ENCODE measurements at regions not wholly inside any gene's neighbourhood (a gene's known extent, or its start where the extent isn't known, plus 50 kb on each side); places are given as distances from the start of the nearest gene placed in this dataset.

GRCh38 chr14:49991491-49991890 is 98.6 kb downstream of the ARF6 start:
- intact Hi-C loops (cut with DNase I), result loop anchor here (10.0 kb wide), 1 partner anchor 117 kb away; no protein-coding TSS in a partner anchor
- Histone ChIP-seq H3K9me3 (no peaks in the 10 kb centered on the region), H3K27ac (no peak overlapping the region), H3K27me3 (no peaks in the 10 kb centered on the region), H3K4me1 (peaks cover 0 to 3% (median 0%) of the 10 kb centered on the region in 3 donors), H3K36me3 (no peaks in the 10 kb centered on the region), H3K4me3 (no peak overlapping the region)
- 85 to 91% methylated on average over 4 of the region's 4 CpGs for WGBS, 2 donors
- no peak for DNase-seq
- no peak for TF ChIP-seq POLR2A (IDR thresholded peaks at IDR 0.05)
- TF ChIP-seq CTCF (IDR thresholded peaks at IDR 0.05), result no peak

- DNase-seq, result no peak
- H3K36me3 ChIP-seq, result no peaks in the 10 kb centered on the region
- H3K9me3 ChIP-seq, result no peaks in the 10 kb centered on the region
- H3K4me1 ChIP-seq, result no peaks in the 10 kb centered on the region
- no peak overlapping the region for H3K27ac ChIP-seq
- H3K27me3 ChIP-seq, result no peaks in the 10 kb centered on the region
- TF ChIP-seq CTCF (IDR thresholded peaks at IDR 0.05) (no peak), POLR2A (IDR thresholded peaks at IDR 0.05) (no peak)
- intact Hi-C loops (cut with DNase I), result loop anchor here (10.0 kb wide), 1 partner anchor 117 kb away; no protein-coding TSS in a partner anchor
- no peak overlapping the region for H3K4me3 ChIP-seq
- WGBS, 2 donors, result 95 to 97% methylated on average over 7 of the region's 7 CpGs
These were observed 99.2 kb downstream of the ARF6 start for GRCh38 chr14:49992036-49992435.

GRCh38 chr14:49992448-49992847 is 99.6 kb downstream of the ARF6 start:
- DNase-seq, result no peak
- H3K27ac ChIP-seq, result no peak overlapping the region
- WGBS, 2 donors, result 80 to 85% methylated on average over 3 to 4 of the region's 4 CpGs
- no peaks in the 10 kb centered on the region for H3K4me1 ChIP-seq
- intact Hi-C loops (cut with DNase I), result loop anchor here (10.0 kb wide), 1 partner anchor 118 kb away; no protein-coding TSS in a partner anchor
- H3K9me3 ChIP-seq, result no peaks in the 10 kb centered on the region
- H3K36me3 ChIP-seq, result no peaks in the 10 kb centered on the region
- H3K4me3 ChIP-seq, result no peak overlapping the region
- TF ChIP-seq CTCF (IDR thresholded peaks at IDR 0.05) (no peak), POLR2A (IDR thresholded peaks at IDR 0.05) (no peak)
- no peaks in the 10 kb centered on the region for H3K27me3 ChIP-seq

DNA sequence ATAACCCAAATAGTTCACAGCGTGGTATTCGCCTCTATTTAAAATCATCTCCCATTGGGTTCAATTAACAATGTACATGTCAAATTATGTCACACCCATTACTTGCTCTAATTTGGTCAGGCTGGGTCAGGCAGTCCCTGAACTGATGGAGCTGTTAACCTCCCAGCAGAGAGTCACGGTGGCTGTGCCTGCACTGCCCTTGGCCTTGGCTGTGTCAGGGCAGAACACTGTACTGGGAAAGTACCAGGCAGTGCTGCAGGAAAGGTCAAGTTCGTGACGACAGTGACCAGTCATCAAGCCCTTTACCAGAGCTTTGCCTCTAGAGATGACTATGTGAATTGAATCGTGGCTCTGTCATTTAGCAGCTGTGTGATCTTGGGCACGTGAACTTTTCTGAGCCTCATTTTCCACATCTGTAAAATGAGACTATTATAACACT is 100.0 kb downstream of the ARF6 start:
- WGBS, 2 donors, result 60 to 63% methylated on average over 7 of the region's 7 CpGs
- no peak for DNase-seq

DNA sequence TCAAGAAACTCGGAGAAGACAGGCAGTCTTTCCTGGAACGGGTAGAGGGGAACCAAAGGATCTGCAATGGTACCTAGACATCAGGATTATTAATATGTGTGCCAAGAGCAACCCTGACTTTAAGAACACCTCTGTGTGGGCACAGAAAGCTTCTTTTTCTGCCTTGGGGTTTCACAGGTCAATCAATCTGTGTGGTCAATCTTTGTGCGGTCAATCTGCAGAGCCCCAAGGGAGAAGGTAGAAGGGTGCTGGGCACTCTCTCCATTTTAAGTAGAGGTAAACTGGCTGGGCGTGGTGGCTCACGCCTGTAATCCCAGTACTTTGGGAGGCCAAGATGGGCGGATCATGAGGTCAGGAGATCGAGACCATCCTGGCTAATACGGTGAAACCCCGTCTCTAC is 100.7 kb downstream of the ARF6 start:
- Histone ChIP-seq H3K27me3 (no peaks in the 10 kb centered on the region), H3K9me3 (no peaks in the 10 kb centered on the region), H3K27ac (no peak overlapping the region), H3K4me3 (no peak overlapping the region), H3K36me3 (no peaks in the 10 kb centered on the region), H3K4me1 (peaks cover 0 to 10% (median under 1%) of the 10 kb centered on the region in 3 donors)
- intact Hi-C loops (cut with DNase I), result loop anchor here (10.0 kb wide), 1 partner anchor 119 kb away; no protein-coding TSS in a partner anchor
- no peak for TF ChIP-seq CTCF (IDR thresholded peaks at IDR 0.05)
- TF ChIP-seq POLR2A (IDR thresholded peaks at IDR 0.05), result no peak
- 92 to 93% methylated on average over 9 of the region's 9 CpGs for WGBS, 2 donors
- DNase-seq, result no peak

More for the DNA sequence above, 100.0 kb downstream of the ARF6 start:
- intact Hi-C loops (cut with DNase I), result loop anchor here (10.0 kb wide), 1 partner anchor 118 kb away; no protein-coding TSS in a partner anchor
- Histone ChIP-seq H3K4me1 (peaks cover 0 to 4% (median 0%) of the 10 kb centered on the region in 3 donors), H3K4me3 (no peak overlapping the region), H3K27me3 (no peaks in the 10 kb centered on the region), H3K36me3 (no peaks in the 10 kb centered on the region), H3K27ac (no peak overlapping the region), H3K9me3 (no peaks in the 10 kb centered on the region)
- no peak for TF ChIP-seq POLR2A (IDR thresholded peaks at IDR 0.05)
- TF ChIP-seq CTCF (IDR thresholded peaks at IDR 0.05), result no peak

All from esophagus squamous epithelium (tissue), 5 donors.